HG03565 (cell line): ENCODE measurements at regions not wholly inside any gene's neighbourhood (a gene's known extent, or its start where the extent isn't known, plus 50 kb on each side); places are given as distances from the start of the nearest gene placed in this dataset.

ENCODE experiments used
- ATAC-seq: cut with Tn5 transposase; IDR thresholded peaks from one replicate; pipeline ENCODE4 v1.9.1; 2021; ENCODE audit warnings: mild to moderate bottlenecking, moderate library complexity; ENCODE audit not compliant: unreplicated experiment

DNA sequence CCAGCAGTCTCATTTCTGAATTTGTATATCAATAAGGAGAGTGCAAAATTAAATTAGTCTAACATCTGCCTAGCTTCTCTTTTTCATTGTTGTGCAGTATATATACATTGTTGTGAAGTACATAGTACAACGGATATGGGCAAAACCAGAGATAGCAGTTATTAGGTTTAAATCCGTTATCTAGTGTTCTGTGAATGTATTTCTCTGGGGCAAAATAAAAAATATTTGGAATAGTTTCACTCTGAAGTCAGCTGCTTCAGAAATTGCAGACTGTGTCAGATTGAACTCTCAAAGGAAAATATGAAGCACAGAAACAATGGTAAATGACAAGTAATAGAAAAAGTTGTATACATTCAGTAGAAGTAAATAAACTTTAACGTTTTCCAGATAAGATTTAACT is 836.5 kb upstream of the CXADR start:
- ATAC-seq, result no peak

DNA sequence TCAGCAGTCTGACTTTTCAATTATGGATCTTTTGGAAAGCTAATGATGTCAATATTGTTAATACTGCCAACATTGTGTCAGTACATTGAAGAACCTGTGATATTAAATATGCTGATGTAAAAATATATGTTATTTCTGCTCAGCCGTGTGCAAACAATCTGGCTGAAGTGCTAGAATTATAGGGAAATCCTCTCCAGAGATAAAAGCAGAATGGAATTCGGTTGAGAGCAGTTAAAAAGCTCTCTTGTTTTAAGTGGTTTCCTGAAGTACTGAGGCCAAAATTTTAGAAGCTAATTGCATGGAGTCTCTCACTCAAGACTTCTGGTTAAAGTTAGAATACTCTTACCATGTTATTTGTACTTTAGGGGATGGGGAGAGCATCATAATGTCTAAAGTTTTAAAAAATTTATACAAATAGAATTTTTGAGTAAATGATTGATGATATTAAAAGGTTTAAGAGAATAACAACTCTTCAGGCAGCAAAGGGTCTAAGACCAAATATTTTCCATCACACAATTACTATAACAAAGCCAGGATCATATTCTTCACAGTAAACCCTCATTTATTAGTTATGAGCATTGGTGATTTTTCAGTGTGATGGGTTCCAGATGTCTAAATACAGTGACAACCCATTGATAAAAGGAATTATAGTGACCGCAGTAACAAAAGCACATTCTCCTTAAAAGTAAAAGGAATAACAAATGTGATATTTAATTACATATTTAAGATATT is 834.2 kb upstream of the CXADR start:
- ATAC-seq, result no peak

DNA sequence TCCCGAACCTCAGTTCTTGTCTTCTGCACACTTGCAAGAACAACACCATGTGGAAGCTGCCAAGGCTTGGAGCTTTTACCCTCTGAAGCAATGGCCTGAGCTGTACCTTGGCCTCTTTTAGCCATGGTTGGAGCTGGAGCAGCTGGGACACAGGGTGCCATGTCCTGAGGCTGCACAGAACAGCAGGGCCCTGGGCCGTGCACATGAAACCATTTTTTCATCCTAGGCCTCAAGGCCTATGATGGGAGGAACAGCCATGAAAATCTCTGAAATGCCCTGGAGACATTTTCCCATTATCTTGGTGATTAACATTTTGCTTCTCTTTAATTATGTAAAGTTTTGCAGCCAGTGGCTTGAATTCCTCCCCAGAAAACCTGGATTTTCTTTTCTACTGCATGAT is 817.8 kb upstream of the CXADR start:
- ATAC-seq, result no peak

DNA sequence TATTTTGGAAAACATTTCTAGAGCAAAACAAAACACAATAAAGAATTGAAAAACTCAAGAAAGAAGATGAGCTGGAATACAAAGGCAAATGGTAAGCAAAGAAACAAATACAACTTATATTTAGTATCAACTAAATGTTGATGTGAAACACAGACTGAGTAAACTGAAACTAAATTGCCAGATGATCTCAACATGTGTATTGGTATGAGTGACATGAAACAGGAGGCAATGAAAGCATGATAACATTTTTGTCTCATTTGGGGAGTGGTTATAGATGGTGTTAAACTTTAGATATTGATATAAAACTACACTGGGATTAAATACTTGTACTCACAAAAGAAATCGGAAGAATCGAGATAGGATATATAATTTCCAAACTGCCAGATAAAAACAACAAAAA is 805.6 kb upstream of the CXADR start:
- no peak for ATAC-seq

DNA sequence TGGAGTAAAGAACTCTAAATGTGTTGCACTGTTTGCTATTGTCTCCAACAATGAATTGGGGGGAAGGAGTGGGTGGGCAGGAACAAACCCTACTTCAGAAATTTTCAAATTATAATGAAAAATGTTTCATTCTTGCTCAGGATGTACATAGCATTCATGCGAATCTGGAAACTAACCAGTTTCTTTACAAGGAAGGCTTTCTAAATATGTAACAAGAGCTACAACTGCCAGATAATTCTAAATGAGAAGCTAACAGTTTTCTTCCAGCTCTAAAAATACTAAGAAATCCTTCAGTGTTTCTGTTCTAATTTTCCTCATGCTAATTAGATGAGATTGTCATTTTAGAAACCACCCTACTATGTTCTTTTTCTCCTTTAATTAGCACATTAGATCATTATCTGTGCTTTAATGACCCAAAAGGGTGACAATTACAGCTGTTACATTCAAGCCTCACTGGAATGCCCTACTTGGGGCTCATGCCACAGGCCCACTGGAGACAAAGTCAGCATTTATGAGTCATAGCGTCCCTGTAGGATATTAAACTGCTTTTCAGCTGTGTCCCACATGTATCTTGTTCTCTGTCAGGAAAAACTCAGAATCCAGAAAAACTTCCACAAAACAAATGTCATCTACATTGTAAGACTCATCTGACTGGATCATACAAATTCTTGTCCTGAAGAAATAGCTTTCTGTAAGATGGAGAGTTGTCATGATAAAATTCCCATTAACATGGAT is 804.6 kb upstream of the CXADR start:
- ATAC-seq, result no peak

DNA sequence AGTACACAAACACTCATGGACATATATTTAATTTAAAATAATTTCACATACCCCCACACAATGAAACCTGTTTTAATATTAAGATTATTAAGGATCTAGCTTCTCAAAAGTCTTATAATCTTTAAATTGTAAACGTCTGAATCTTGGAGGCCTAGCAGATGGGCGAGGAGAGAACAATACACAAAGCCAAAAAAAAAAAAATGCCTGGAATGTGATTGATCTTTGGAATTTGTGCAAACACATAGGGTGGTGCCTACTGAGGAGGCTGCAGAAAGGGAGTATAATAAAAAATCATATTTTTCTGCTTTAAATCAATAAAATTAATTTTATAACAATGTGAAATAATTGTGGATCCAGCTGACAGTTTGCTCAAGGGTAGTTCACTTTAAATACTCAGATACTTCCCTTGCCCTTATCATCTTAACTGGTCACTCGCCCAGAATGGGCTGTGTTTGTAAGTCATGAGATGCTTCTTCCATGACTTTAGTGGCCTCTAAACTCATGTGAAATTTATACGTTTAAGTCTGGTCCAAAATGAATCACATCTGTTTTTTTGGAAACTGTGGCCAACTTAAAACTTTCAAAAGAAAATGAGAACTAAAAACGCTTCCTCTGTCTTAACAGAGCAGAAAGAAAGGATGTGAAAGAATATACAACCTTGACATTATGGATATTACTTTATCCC is 802.8 kb upstream of the CXADR start:
- no peak for ATAC-seq

DNA sequence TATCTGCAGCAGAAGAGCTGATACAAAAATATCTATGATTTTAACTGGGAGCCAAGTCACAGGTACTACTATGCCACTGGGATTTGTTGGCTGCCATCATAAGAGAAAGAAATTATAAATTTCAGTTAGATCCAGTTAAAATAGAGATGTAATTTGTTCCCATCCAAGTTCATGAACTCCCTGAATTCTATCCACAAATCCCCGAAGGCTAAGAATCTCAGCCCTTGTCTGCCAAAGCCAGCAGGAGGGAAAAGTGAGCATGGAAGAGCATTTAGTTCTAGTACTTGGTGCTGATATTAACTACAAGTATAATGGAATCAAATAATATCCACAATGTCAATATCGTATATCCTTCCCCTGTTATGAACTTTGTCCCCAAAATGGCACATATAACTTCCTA is 801.1 kb upstream of the CXADR start:
- no peak for ATAC-seq

DNA sequence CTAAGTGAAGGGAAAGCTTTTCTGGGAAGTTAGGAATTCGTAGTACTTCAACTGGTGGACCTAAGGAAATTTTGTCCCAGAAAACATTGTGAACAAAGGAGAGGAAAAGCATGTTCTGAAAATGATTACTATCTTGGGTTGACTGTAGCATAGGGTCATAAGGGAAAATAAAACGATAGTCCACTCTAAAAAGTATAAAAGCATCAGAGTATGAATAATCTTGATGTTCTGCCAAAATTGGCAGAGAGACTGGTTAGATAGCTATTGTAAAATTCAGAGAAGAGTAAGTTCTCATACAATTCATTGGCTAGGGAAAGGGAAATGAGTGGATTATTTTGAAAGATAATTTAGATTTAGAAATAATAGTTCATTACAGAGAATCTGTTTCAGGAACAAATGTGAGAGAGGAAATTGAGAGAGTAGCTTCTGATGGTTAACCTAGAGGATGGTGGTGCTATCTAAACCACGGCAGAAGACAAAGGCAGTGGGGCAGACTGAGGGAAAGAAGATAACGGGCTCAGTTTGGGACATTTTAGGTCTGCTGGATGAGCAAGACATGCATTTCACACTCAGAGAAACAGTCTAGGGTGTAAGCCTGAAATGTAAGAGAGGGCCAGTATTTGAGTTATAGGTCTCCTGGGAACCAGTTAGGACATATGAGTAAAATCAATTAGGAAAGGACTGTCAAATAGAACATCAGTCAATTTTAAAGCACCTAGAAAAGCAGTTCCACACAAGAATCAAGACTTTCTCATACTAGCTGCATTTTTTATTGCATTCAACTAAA is 799.3 kb upstream of the CXADR start:
- ATAC-seq, result no peak

DNA sequence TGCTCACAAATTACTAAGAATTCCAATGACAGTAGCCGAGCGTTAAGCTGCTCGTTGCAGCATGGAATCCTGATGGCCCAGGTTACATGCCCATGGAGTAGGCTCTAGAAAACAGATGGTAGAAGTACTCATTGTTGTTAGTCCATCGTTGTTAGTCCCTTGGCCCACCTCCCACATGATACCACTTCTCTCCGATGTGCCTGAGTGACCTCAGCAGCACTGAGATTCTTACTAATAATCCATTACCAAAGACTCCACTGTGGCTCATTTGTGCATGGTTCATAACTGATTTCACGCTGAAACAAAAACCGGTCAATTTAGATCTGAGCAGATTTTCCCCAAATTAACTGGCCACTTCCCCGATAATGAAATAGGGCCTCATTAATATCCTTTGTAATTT is 772.3 kb upstream of the CXADR start:
- ATAC-seq, result no peak

DNA sequence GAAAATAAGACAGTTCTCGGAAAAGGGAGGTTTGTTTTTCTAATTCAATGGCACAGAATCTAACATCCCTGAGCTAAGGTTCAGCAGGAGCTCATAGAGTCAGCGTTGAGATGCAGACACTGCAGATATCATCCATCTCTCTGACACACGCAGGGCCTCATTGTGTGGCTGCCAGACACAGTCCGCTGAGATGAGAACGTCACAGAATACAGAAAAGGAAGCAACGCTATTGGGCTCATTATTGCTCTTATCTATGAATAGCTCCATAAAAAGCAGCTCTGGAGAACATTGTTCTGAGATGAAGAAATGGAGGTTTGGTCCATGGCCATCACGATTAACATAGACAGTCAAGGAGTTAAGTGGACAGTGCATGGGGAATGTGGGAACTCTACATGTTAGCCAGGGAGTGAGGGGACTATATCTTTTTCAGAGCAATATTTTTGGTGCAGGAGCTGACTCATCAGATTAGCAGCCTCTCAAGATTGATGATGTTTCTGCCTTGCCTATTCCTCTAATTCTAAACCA is 771.6 kb upstream of the CXADR start:
- no peak for ATAC-seq

DNA sequence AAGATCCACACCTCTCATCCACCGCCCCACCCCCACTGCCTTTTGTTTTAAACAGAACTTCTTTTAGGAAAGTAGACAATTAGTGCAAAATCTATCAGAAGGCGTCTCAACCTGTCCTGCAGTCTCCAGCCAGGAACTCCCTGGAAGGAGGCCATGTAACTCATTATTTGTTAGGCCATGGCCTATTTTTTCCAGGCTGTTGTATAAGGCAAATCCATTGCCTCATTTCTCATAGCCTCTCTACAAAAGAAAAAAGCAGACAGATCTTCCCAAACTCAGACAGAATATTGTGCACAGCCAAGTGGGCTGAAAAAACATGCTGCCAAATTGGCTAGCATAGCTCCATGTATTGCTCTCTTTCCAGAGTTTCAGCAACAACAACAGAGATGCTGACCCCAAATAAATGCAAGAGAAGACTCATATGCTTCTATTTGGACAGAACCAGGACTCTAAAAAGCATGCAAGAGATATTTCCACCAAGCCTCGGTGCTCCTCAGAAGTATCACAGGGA is 770.7 kb upstream of the CXADR start:
- no peak for ATAC-seq

DNA sequence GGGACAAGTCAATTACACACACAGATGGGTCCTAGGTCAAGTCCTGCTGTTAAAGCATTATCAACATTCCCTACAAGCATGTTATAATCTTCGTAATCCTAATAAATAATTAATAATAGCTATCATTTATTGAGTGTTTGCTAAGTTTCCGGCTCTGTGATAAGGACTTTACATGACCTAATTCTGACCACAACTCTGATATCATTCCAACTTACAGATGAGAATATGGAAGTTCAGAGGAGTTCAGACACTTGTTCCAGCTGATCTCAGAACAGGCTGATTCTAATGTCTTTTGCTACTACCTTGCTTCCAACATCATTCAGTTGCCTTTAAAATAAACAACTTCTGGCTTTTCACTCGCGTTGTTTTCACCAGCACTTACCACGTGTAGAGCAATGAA is 770.1 kb upstream of the CXADR start:
- no peak for ATAC-seq

DNA sequence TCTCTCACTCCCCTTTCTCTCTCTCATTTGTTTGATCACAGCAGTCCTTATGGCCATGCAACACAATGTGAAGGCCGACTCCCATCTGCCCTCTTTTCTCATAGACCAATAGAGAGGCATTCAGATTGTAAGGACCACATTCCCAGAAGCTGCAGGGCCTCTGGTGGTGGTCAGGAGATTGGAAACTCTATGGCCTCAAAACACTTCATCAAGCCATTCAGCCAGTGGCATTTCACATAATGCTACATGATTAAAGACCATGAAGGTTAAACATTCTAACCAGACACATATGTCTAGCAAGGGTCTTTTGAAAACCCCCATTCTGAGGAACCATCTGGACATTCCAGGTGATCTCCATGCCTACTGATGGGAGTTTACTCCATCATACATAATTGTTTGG is 769.5 kb upstream of the CXADR start:
- no peak for ATAC-seq

DNA sequence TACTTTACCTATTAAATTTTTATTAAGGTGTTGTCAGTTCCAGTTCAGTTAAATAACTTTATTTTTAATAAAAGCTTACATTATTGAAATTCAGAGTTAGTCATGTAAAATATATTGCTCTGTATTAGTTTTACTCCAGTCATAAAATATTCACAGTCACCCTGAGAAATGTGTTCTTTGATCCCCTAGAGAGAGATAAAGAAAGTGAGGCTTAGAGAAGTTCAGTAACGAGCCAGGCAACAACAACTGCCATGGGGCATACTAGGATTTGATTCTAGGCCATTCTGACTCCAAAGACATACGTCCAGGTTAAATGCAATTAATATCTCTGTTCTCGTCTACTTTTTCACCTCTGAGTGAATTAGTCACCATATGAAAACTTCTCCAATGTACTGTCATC is 761.9 kb upstream of the CXADR start:
- no peak for ATAC-seq

DNA sequence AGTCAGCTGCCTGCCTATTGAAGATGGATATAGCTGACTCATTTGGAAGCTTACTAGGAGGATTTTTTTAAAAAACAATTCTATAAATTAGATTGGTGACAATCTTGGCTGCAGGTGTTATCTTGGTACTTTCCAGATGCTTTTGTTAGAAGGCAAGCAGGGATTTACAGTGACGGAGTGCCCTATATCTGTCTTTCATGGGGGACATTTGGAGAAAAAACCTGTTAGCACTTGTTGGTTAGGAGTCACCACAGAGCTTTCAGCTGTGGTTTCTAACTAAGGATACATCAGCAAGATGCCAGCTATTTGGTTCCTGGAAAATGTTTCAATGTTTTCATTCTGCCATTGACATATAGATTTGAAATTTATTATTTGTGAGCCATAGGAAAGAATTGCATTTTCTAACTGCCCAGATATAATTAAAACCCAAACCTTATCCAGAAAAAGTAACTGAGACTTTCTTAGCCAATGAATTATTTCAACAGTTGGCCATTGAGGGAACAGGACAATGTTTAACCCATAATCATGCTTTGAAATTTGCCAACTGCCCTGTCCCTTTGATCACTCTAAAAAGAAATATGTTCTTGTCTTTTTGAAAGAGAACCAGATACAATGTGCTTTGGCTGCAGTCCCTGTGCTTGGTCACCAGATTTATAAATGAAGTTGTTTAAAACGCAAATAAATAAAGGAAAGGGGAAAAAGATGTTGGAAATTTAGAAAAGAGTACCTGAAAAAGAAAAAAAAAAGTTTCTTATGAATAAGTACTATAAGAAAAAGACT is 761.0 kb upstream of the CXADR start:
- no peak for ATAC-seq

DNA sequence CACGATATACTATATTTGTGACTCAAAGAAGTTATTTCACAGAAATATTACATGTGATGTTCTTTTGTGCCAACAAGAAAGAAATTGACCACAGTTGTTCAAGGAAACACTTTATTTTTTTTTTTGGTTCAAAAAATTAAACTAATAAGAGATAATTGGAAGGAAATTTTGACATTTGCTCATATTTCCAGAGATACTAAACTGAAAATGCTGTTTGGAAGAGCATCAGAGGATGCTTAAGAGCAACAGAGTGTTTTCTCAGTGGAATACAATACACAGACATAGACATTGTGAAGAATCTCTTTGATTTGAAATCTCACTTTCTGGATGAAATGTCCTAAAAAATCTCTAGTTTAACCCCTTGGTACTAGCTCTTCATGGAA is 760.4 kb upstream of the CXADR start:
- no peak for ATAC-seq

DNA sequence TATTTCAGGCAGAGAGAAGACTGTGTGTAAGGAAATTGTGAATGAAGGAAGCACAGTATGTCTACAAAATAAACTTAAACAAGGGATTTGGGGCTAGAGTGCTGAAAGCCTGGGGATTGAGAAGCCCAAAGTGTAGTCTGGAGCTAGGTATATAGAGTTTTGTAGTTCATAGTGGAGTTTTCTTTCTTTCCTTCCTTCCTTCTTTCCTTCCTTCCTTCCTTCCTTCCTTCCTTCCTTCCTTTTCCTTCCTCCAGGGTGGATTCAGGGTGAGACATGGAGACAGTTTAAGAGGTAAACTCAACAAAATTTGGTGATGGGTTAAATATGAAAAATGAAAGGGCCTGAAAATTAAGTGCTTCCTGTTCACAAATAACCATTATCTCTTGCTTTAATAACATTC is 757.8 kb upstream of the CXADR start:
- no peak for ATAC-seq

DNA sequence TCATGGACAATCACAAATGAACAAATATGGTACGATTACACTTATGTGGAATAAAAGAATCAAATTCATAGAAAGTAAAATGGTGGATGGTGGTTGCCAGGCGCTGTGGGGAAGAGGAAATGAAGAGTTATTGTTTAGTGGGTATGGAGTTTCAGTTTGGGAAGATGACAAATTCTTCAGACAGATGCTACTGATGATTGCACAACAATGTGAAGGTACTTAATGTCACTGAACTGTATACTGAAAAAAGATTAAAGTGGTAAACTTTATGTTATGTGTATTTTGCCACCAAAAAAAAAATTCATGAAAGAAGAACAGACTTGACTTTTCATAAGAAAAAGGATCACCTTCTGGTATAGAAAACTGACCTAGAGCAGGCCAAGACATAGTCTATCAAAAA is 745.6 kb upstream of the CXADR start:
- ATAC-seq, result no peak

DNA sequence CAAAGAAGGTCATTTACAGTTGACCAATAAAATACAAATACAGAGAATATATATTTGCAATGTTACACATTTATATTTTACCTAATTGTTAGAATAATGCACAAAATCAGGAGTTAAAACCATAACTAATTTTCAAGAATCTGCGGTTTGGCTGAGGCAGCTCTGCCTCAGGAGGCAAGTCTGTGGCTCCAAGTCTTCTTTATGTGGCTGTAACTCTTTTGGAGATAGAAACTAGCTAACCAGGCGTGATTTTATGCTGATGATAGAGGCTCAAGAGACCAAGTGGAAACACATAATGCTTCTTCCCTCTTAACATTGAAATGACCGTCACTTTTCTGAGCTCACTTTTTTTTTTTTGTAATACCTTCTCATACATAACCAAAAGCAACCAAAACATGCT is 744.7 kb upstream of the CXADR start:
- no peak for ATAC-seq

DNA sequence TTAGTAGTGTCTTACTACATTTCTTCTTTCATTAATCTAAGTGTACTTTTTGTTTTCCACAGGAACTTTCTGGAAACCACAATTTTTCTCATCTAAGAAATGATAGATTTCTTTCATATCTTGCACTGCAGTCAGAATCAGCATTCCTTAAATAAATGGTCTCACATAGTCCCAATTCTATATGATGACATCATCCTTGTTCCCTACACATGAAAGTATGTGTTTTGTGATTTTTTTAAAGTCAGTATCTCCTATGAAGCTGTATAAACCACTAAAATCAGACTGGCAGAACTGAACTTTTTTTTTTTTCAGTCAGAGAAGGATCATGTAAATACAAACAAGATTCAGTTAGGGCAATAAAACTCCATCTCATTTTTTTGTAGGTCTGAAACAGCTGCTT is 742.6 kb upstream of the CXADR start:
- ATAC-seq, result no peak
